ENCODE measurements at regions not wholly inside any gene's neighbourhood (a gene's known extent, or its start where the extent isn't known, plus 50 kb on each side); places are given as distances from the start of the nearest gene placed in this dataset.

DNA sequence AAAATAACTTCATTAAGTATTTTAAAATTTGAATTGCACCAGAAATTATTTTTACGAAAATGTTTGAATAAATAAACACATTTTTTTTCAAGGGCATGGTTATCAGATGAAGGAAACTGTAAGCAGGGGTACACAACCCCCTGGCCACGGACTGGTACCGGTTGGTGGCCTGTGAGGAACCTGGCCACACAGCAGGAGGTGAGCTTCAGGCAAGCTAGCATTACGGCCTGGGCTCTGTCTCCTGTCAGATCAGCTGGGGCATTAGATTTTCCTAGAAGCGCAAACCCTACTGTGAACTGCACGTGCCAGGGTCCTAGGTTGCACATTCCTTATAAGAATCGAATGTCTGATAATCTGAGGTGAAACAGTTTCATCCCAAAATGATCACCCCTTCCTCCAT, 1499.7 kb upstream of the AGA start:
- no peak for DNase-seq (ENCODE audit: low read depth)
- TF ChIP-seq, protein P1, sequence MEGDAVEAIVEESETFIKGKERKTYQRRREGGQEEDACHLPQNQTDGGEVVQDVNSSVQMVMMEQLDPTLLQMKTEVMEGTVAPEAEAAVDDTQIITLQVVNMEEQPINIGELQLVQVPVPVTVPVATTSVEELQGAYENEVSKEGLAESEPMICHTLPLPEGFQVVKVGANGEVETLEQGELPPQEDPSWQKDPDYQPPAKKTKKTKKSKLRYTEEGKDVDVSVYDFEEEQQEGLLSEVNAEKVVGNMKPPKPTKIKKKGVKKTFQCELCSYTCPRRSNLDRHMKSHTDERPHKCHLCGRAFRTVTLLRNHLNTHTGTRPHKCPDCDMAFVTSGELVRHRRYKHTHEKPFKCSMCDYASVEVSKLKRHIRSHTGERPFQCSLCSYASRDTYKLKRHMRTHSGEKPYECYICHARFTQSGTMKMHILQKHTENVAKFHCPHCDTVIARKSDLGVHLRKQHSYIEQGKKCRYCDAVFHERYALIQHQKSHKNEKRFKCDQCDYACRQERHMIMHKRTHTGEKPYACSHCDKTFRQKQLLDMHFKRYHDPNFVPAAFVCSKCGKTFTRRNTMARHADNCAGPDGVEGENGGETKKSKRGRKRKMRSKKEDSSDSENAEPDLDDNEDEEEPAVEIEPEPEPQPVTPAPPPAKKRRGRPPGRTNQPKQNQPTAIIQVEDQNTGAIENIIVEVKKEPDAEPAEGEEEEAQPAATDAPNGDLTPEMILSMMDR (IDR thresholded peaks at IDR 0.05; ENCODE audit: low read length, missing control alignments), result no peak
- H3K4me3 ChIP-seq (replicated peaks; ENCODE audit: low read depth, low read length), result no peak overlapping the region

DNA sequence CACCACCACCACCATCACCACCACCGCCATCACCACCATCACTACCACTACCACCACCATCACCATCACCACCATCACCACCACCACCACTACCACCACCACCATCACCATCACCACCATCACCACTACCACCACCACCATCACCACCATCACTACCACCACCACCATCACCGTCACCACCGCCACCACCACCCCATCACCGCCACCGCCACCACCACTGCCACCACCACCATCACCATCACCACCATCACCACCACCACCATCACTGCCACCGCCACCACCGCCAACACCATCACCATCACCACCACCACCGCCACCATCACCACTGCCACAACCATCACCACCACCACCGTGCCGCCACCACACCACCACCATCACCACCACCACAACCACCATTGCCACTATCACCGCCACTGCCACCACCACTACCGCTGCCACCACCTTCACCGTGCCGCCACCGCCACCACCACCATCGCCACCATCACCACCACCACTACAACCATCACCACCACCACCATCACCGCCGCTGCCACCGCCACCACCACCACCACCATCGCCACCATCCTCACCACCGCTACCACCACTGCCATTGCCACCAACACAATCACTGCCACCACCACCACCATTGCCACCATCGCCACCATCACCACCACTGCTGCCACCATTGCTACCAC, 1511.3 kb upstream of the AGA start:
- DNase-seq (ENCODE audit: low read depth), result no peak
- TF ChIP-seq, protein P1 (IDR thresholded peaks at IDR 0.05; ENCODE audit: low read length, missing control alignments), result no peak
- no peak overlapping the region for H3K4me3 ChIP-seq (replicated peaks; ENCODE audit: low read depth, low read length)

DNA sequence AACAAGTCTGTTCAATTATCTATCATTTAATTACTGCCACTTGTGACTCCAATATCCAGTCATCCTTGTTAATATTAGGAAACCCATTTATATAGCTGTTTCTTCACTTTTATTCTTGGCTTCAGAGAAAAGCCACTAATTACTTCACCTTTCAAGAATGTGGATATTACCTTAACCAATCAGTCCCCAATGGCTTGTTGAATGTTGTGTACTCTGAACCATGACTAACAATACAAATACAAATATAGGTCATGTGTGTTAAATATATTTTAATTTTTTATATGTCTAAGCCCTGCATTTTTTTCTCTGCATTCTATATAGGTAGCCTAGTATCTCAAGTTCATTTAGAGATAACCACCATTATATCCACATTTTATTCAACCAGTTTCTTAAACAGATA, 1513.4 kb upstream of the AGA start:
- TF ChIP-seq, protein P1 (IDR thresholded peaks at IDR 0.05; ENCODE audit: low read length, missing control alignments), result no peak

DNA sequence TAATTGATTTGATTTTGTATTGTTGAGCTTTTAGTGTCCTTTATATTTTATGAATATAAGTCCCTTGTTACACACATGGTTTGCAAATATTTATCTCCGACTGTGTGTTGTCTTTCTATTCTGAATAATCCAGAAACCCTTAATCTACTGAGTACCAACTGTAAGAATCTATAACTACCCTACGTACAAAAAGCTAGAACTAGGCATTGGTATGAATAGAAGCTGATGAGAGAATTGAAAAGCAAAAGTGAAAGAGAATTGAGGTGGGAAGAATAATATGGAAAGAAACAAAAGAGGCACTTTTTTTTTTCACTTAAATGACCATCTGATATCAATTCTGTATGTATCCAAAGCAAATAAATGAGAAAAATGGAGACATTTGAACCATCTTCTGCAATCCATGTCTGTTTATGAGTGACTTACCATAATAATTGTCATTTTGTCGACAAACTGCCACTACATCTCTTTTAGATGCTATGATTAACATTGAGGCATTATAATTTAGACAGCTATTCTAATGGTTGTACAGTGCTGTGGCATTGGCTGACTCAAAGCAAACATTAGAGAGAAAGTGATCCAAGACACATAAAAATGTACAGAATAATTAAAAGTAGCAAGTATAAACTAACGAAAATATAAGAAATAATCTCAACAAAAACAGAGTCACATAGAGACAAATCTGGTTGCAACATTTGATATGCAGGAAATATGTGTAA, 1516.6 kb upstream of the AGA start:
- H3K4me3 ChIP-seq (replicated peaks; ENCODE audit: low read depth, low read length), result no peak overlapping the region
- TF ChIP-seq, protein P1 (IDR thresholded peaks at IDR 0.05; ENCODE audit: low read length, missing control alignments), result no peak
- no peak for DNase-seq (ENCODE audit: low read depth)

More for the DNA sequence above, 1513.4 kb upstream of the AGA start:
- H3K4me3 ChIP-seq (replicated peaks; ENCODE audit: low read depth, low read length), result no peak overlapping the region
- no peak for DNase-seq (ENCODE audit: low read depth)

DNA sequence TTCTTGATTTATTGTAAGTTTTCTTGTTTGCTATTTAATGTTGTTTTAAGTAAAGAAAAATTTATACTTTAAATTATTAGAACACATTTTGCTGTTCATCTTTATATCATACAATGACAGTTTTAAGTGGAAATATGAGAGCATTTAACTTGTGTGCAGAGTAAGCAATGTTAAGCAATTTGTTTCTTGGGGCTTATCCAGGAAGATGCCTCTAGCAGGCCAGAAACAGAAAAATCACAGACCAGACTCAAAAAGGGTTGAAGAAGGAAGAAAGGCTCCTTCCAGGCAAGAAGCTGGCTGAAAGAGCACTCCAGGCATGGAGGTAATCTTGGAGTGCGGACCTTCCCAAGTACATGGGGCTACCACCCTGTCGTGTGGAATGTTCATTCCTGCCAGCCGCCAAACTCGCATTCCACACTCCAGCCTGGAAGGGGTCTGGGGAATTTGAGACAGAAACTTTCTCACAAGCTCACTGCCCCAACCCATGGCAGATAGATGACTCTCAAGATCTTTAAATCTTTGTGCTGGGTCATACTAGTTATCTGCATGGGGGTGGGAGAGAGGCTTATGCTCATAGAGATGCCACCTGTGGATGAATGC, 1521.3 kb upstream of the AGA start:
- DNase-seq (ENCODE audit: low read depth), result no peak
- no peak overlapping the region for H3K4me3 ChIP-seq (replicated peaks; ENCODE audit: low read depth, low read length)
- TF ChIP-seq, protein P1 (IDR thresholded peaks at IDR 0.05; ENCODE audit: low read length, missing control alignments), result no peak

DNA sequence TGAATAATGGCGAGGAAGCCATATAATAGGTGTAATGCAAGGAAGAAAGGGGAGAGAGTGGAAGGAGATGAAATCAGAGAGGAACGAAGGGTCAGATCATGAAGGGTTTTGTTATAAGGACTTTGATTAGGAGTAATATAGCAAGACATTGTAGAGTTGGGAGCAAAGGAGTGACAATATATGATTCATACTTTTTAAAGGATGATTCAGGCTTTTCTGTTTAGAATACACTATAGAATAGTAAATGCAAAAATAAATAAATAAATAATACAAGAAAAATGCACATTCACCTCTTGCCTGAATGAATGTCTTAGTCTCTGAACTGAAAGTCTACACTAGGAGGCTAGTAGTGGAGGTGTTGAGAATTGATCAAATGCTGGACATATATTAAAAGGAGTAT, 1524.4 kb upstream of the AGA start:
- TF ChIP-seq, protein P1 (IDR thresholded peaks at IDR 0.05; ENCODE audit: low read length, missing control alignments), result no peak
- no peak for DNase-seq (ENCODE audit: low read depth)
- H3K4me3 ChIP-seq (replicated peaks; ENCODE audit: low read depth, low read length), result no peak overlapping the region
